HG02938 (cell line): ENCODE measurements at regions not wholly inside any gene's neighbourhood (a gene's known extent, or its start where the extent isn't known, plus 50 kb on each side); places are given as distances from the start of the nearest gene placed in this dataset.
"Not testable (repeated sequence)": the region's sequence is repeated elsewhere in the genome, so short reads cannot be mapped to it uniquely, and the experiment has no call there.

Experiments
- ATAC-seq: cut with Tn5 transposase; IDR thresholded peaks from one replicate; pipeline ENCODE4 v1.9.1; 2021; ENCODE audit warnings: mild to moderate bottlenecking, moderate library complexity; ENCODE audit not compliant: unreplicated experiment

- ATAC-seq, result no peak
These were observed 155.2 kb downstream of the SLC38A4 start for GRCh38 chr12:46670636-46671035.

GRCh38 chr12:46669720-46670119, 156.1 kb downstream of the SLC38A4 start:
- no peak for ATAC-seq

- ATAC-seq, result no peak
These were observed 158.2 kb downstream of the SLC38A4 start for GRCh38 chr12:46667551-46667950.

GRCh38 chr12:46664761-46665287, 161.0 kb downstream of the SLC38A4 start:
- peak; percentile 55 for ATAC-seq

GRCh38 chr12:46663318-46663717, 162.5 kb downstream of the SLC38A4 start:
- no peak for ATAC-seq

GRCh38 chr12:46661110-46661845, 164.5 kb downstream of the SLC38A4 start:
- ATAC-seq, result peak; percentile 73

- ATAC-seq, result no peak
These were observed 165.1 kb downstream of the SLC38A4 start for GRCh38 chr12:46660719-46661109.

- no peak for ATAC-seq
These were observed 165.5 kb downstream of the SLC38A4 start for GRCh38 chr12:46660276-46660675.

GRCh38 chr12:46659824-46660223, 166.0 kb downstream of the SLC38A4 start:
- ATAC-seq, result no peak

- no peak for ATAC-seq
These were observed 166.7 kb downstream of the SLC38A4 start for GRCh38 chr12:46659032-46659650.

GRCh38 chr12:46657453-46658411, 168.1 kb downstream of the SLC38A4 start:
- ATAC-seq, result no peak

- not testable (repeated sequence) for ATAC-seq
These were observed 169.8 kb downstream of the SLC38A4 start for GRCh38 chr12:46655984-46656383.

- ATAC-seq, result no peak
These were observed 172.5 kb downstream of the SLC38A4 start for GRCh38 chr12:46653311-46653710.

- ATAC-seq, result no peak
These were observed 173.1 kb downstream of the SLC38A4 start for GRCh38 chr12:46652692-46653091.

GRCh38 chr12:46650688-46651087, 175.1 kb downstream of the SLC38A4 start:
- ATAC-seq, result no peak

GRCh38 chr12:46649433-46649832, 176.4 kb downstream of the SLC38A4 start:
- ATAC-seq, result no peak

GRCh38 chr12:46647034-46647433, 178.8 kb downstream of the SLC38A4 start:
- no peak for ATAC-seq

- ATAC-seq, result not testable (repeated sequence)
These were observed 184.1 kb downstream of the SLC38A4 start for GRCh38 chr12:46641649-46642048.

- no peak for ATAC-seq
These were observed 190.0 kb downstream of the SLC38A4 start for GRCh38 chr12:46635818-46636217.

GRCh38 chr12:46629331-46630229, 196.2 kb downstream of the SLC38A4 start:
- ATAC-seq, result no peak
